Hepatocyte (in vitro differentiated cells): ENCODE measurements at regions not wholly inside any gene's neighbourhood (a gene's known extent, or its start where the extent isn't known, plus 50 kb on each side); places are given as distances from the start of the nearest gene placed in this dataset.

Source experiments
- DNase-seq: peaks from one replicate; pipeline ENCODE4 v3.0.0-alpha.2; 2016; ENCODE audit warnings: low spot score
- H2AFZ ChIP-seq: fragments of 200-600 bp; sonication (generic); 2 replicates; pipeline ENCODE4 v1.6.0; 2016; ENCODE audit warnings: antibody characterized with exemption, mild to moderate bottlenecking
- H3K27ac ChIP-seq: fragments of 200-600 bp; sonication (generic); 2 replicates; pipeline ENCODE4 v1.5.1; 2016; ENCODE audit warnings: mild to moderate bottlenecking
- H3K27me3 ChIP-seq: fragments of 200-600 bp; sonication (generic); 2 replicates; pipeline ENCODE4 v1.6.1; 2016
- H3K36me3 ChIP-seq: fragments of 200-600 bp; sonication (generic); replicated peaks from 2 replicates; pipeline ENCODE4 v1.5.1; 2016; ENCODE audit warnings: low read depth; ENCODE audit not compliant: insufficient read depth
- H3K4me1 ChIP-seq: fragments of 200-600 bp; sonication (generic); 2 replicates; pipeline ENCODE4 v1.5.1; 2016; ENCODE audit warnings: mild to moderate bottlenecking, moderate library complexity; ENCODE audit not compliant: insufficient read depth
- H3K4me2 ChIP-seq: fragments of 200-600 bp; sonication (generic); 2 replicates; pipeline ENCODE4 v1.6.0; 2016
- H3K4me3 ChIP-seq: fragments of 200-600 bp; sonication (generic); 2 replicates; pipeline ENCODE4 v1.5.1; 2016; ENCODE audit warnings: mild to moderate bottlenecking
- H3K79me2 ChIP-seq: fragments of 200-600 bp; sonication (generic); 2 replicates; pipeline ENCODE4 v1.6.0; 2017; ENCODE audit warnings: mild to moderate bottlenecking
- H3K9me2 ChIP-seq: fragments of 200-600 bp; sonication (generic); replicated peaks from 2 replicates; pipeline ENCODE4 v1.6.0; 2017; ENCODE audit warnings: mild to moderate bottlenecking; ENCODE audit not compliant: insufficient read depth
- H3K9me3 ChIP-seq: fragments of 200-600 bp; sonication (generic); 2 replicates; pipeline ENCODE4 v1.5.1; 2016; ENCODE audit warnings: low read depth, mild to moderate bottlenecking
- H4K20me1 ChIP-seq: fragments of 200-600 bp; sonication (generic); 2 replicates; pipeline ENCODE4 v1.6.0; 2016; ENCODE audit warnings: mild to moderate bottlenecking; ENCODE audit not compliant: insufficient read depth, poor library complexity, severe bottlenecking
- EZH2 ChIP-seq: fragments of 200-600 bp; sonication (generic); IDR thresholded peaks from 2 replicates; pipeline ENCODE4 v1.6.1; 2016; ENCODE audit warnings: antibody characterized with exemption, mild to moderate bottlenecking, borderline replicate concordance
- EZH2phosphoT487 ChIP-seq: fragments of 200-600 bp; sonication (generic); IDR thresholded peaks from one replicate; pipeline ENCODE4 v1.6.1; 2018; ENCODE audit warnings: antibody characterized with exemption, mild to moderate bottlenecking, low read depth, moderate library complexity; ENCODE audit not compliant: unreplicated experiment, severe bottlenecking
- WGBS: methylation state at CpG from one replicate; pipeline ENCODE4 v1.1.6; 2016; ENCODE audit warnings: low lambda C conversion rate; ENCODE audit errors: missing lambda C conversion rate; 5-methylcytosine and 5-hydroxymethylcytosine counted together
- TF ChIP-seq, protein P1 (sequence below): fragments of 200-600 bp; sonication (generic); IDR thresholded peaks from 2 replicates; pipeline ENCODE4 v1.5.1; 2016; ENCODE audit warnings: antibody characterized with exemption, mild to moderate bottlenecking; ENCODE audit not compliant: poor library complexity

DNA sequence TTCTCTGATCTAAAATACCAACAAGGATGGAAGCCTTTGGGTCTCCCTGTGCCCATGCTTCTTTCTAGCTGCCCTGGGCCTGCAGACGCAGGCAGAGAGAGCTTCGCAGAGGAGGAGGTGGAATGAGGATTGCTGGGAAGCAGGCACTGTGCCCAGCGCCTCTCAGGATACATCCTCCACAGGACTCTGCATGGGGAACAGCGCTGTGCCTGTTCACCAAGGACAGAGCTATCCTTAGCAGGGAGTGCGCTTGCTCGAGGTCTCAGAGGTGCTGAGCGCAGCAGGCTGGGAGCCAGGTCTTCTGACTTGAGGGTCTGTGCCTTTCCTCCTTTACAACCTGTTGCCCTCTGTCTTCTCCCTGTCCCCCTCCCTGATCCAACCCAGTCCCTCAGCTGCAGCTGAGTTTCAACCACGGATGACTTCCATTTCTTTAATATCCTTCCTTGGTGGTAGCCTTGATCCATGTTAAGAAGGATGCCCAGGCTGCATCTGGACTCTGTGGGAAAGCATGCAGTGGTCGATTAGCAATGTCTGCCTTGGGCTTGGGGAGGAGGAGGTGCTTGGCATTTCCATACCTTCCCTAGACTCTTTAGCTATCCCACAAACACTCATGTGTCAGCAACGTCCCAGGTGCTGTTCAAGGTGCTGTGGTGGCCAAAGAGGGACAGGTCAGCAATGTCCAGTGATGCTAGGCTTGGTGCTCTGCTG lies 219.6 kb upstream of the GPR26 start:
- Histone ChIP-seq H3K4me3 (no peak overlapping the region), H3K27me3 (peaks cover 3% of the 10 kb centered on the region), H3K79me2 (no peaks in the 10 kb centered on the region), H3K36me3 (no peaks in the 10 kb centered on the region), H3K9me3 (no peaks in the 10 kb centered on the region), H3K4me1 (no peaks in the 10 kb centered on the region), H4K20me1 (no peaks in the 10 kb centered on the region), H3K27ac (no peak overlapping the region), H3K9me2 (no peaks in the 10 kb centered on the region), H2AFZ (no peak overlapping the region), H3K4me2 (no peak overlapping the region)
- DNase-seq = no peak
- 83% methylated on average over 10 of the region's 10 CpGs for WGBS
- TF ChIP-seq, protein P1, sequence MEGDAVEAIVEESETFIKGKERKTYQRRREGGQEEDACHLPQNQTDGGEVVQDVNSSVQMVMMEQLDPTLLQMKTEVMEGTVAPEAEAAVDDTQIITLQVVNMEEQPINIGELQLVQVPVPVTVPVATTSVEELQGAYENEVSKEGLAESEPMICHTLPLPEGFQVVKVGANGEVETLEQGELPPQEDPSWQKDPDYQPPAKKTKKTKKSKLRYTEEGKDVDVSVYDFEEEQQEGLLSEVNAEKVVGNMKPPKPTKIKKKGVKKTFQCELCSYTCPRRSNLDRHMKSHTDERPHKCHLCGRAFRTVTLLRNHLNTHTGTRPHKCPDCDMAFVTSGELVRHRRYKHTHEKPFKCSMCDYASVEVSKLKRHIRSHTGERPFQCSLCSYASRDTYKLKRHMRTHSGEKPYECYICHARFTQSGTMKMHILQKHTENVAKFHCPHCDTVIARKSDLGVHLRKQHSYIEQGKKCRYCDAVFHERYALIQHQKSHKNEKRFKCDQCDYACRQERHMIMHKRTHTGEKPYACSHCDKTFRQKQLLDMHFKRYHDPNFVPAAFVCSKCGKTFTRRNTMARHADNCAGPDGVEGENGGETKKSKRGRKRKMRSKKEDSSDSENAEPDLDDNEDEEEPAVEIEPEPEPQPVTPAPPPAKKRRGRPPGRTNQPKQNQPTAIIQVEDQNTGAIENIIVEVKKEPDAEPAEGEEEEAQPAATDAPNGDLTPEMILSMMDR = no peak
- no peak for TF ChIP-seq EZH2phosphoT487
- TF ChIP-seq EZH2 = no peak

- H3K79me2 ChIP-seq = no peaks in the 10 kb centered on the region
- no peak overlapping the region for H3K27ac ChIP-seq
- no peak overlapping the region for H2AFZ ChIP-seq
- no peak for DNase-seq
- H3K9me2 ChIP-seq = no peaks in the 10 kb centered on the region
- H3K27me3 ChIP-seq = peaks cover 3% of the 10 kb centered on the region
- H3K4me1 ChIP-seq = no peaks in the 10 kb centered on the region
- H3K36me3 ChIP-seq = no peaks in the 10 kb centered on the region
- 86% methylated on average over 7 of the region's 7 CpGs for WGBS
- TF ChIP-seq EZH2 = no peak
- no peak for TF ChIP-seq EZH2phosphoT487
- TF ChIP-seq, protein P1 = no peak
- no peak overlapping the region for H3K4me2 ChIP-seq
- H3K9me3 ChIP-seq = no peaks in the 10 kb centered on the region
- H4K20me1 ChIP-seq = no peaks in the 10 kb centered on the region
- H3K4me3 ChIP-seq = no peak overlapping the region
Observed at GRCh38 chr10:123449234-123449962, 216.8 kb upstream of the GPR26 start.

- Histone ChIP-seq H3K36me3 (no peaks in the 10 kb centered on the region), H4K20me1 (no peaks in the 10 kb centered on the region), H3K9me3 (no peaks in the 10 kb centered on the region), H2AFZ (no peak overlapping the region), H3K9me2 (no peaks in the 10 kb centered on the region), H3K4me1 (no peaks in the 10 kb centered on the region), H3K79me2 (no peaks in the 10 kb centered on the region), H3K4me2 (no peak overlapping the region), H3K27ac (no peak overlapping the region), H3K27me3 (peaks cover 3% of the 10 kb centered on the region), H3K4me3 (no peak overlapping the region)
- TF ChIP-seq, protein P1 = no peak
- TF ChIP-seq EZH2 (no peak), EZH2phosphoT487 (no peak)
- WGBS = 82% methylated on average over 14 of the region's 14 CpGs
- DNase-seq = no peak
Observed at GRCh38 chr10:123450956-123451605, 215.1 kb upstream of the GPR26 start.
